ENCODE measurements at regions not wholly inside any gene's neighbourhood (a gene's known extent, or its start where the extent isn't known, plus 50 kb on each side); places are given as distances from the start of the nearest gene placed in this dataset.

- POLR2A ChIA-PET = no interaction called here
- no peaks in the 10 kb centered on the region for H3K36me3 ChIP-seq (ENCODE audit: control insufficient read depth, insufficient read depth, low read length)
- TF ChIP-seq CTCF (IDR thresholded peaks at IDR 0.05; ENCODE audit: insufficient read depth, low read depth, low read length) = no peak
- no peak overlapping the region for H3K4me3 ChIP-seq (ENCODE audit: low read depth, low read length)
- DNase-seq (ENCODE audit: low read depth) = no peak
- CTCF ChIA-PET = no interaction called here
- H3K27me3 ChIP-seq (ENCODE audit: control insufficient read depth, insufficient read depth, low read length) = 0 out of 2 replicates have a peak, but pooled peaks cover 5% of the 10 kb centered on the region
Observed at GRCh38 chr16:81158964-81159363, 62.8 kb upstream of the GCSH start.

DNA sequence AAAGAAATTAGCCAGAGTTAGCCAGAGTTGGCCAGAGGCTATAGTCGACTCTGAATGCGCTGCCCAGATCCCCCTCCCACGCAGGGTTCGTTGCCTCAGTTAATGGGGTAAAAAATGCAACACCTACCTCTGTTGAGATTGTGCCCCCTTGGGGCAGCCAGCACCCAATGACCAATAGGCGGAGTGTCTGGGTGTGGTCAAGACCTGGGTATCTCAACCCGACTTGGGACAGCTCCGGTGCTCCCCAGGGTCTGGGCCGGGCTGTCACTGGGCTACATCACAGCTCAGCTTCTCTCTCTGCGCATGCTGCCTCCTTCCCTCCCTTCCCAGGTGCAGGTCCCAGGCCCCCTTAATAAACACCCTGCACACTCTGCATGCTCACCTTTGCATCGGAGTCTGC is 59.6 kb upstream of the GCSH start:
- H3K36me3 ChIP-seq (ENCODE audit: control insufficient read depth, insufficient read depth, low read length) = no peaks in the 10 kb centered on the region
- no peak overlapping the region for H3K4me3 ChIP-seq (ENCODE audit: low read depth, low read length)
- no peak for TF ChIP-seq CTCF (IDR thresholded peaks at IDR 0.05; ENCODE audit: insufficient read depth, low read depth, low read length)
- DNase-seq (ENCODE audit: low read depth) = no peak
- ChIA-PET CTCF (no interaction called here), POLR2A (no interaction called here)
- 0 out of 2 replicates have a peak, but pooled peaks cover 5% of the 10 kb centered on the region for H3K27me3 ChIP-seq (ENCODE audit: control insufficient read depth, insufficient read depth, low read length)

DNA sequence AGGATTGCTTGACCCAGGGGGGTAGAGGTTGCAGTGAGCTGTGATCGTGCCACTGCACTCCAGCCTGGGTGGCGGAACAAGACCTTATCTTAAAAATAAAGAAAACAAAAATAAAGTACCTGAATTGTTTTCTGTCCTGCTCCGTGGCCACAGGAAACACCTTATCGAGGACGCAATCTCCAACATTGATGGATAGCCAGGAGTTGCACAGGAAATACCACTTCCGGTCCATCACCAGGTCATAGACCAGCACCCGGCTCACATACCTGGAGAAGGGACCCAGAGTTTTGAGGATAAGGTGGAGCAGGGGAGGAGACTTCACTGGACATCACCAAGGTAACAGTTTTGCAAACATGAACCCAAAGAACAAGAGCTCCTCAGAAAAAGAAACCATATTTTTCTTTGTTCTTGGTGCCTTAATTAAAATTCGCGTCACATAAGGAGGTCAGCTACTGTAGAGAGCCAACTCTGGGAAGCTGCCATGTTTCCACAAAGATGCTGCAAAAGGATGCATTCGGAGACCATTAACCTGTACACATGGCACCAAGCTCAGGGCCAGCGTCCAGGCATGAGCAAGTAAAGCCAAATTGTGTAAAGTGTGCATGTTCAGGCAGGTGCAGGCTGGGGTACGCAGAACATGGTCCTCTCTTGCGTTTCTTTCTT is 55.6 kb upstream of the GCSH start:
- Histone ChIP-seq H3K27me3 (ENCODE audit: control insufficient read depth, insufficient read depth, low read length) (peaks cover 5% of the 10 kb centered on the region; the same call in 1 of the 2 replicates), H3K36me3 (ENCODE audit: control insufficient read depth, insufficient read depth, low read length) (no peaks in the 10 kb centered on the region), H3K4me3 (ENCODE audit: low read depth, low read length) (no peak overlapping the region)
- POLR2A ChIA-PET = no interaction called here
- no peak for DNase-seq (ENCODE audit: low read depth)
- CTCF ChIA-PET = interaction anchor here (1.9 to 2.1 kb wide), 2 partner anchors 10 to 14 kb away, joined by 4 to 5 read pairs; no protein-coding TSS in a partner anchor
- TF ChIP-seq CTCF (IDR thresholded peaks at IDR 0.05; ENCODE audit: insufficient read depth, low read depth, low read length) = no peak

- Histone ChIP-seq H3K4me3 (ENCODE audit: low read depth, low read length) (no peak overlapping the region), H3K36me3 (ENCODE audit: control insufficient read depth, insufficient read depth, low read length) (no peaks in the 10 kb centered on the region), H3K27me3 (ENCODE audit: control insufficient read depth, insufficient read depth, low read length) (peaks cover 5% of the 10 kb centered on the region; the same call in 1 of the 2 replicates)
- ChIA-PET POLR2A (no interaction called here), CTCF (interaction anchor here (0.9 kb wide), 1 partner anchor 13 kb away, joined by 3 read pairs; no protein-coding TSS in a partner anchor)
- no peak for TF ChIP-seq CTCF (IDR thresholded peaks at IDR 0.05; ENCODE audit: insufficient read depth, low read depth, low read length)
- no peak for DNase-seq (ENCODE audit: low read depth)
Observed at GRCh38 chr16:81149614-81150013, 53.4 kb upstream of the GCSH start.

GRCh38 chr16:81148277-81148676 is 52.1 kb upstream of the GCSH start:
- POLR2A ChIA-PET = no interaction called here

More at GRCh38 chr16:81148277-81148676, 52.1 kb upstream of the GCSH start:
- no peak for TF ChIP-seq CTCF (IDR thresholded peaks at IDR 0.05; ENCODE audit: insufficient read depth, low read depth, low read length)
- H3K4me3 ChIP-seq (ENCODE audit: low read depth, low read length) = no peak overlapping the region
- no peaks in the 10 kb centered on the region for H3K36me3 ChIP-seq (ENCODE audit: control insufficient read depth, insufficient read depth, low read length)
- no peak for DNase-seq (ENCODE audit: low read depth)
- CTCF ChIA-PET = no interaction called here
- peaks cover 3% of the 10 kb centered on the region; the same call in 1 of the 2 replicates for H3K27me3 ChIP-seq (ENCODE audit: control insufficient read depth, insufficient read depth, low read length)

All from BJ (cell line).